ENCODE measurements at regions not wholly inside any gene's neighbourhood (a gene's known extent, or its start where the extent isn't known, plus 50 kb on each side); places are given as distances from the start of the nearest gene placed in this dataset.

DNA sequence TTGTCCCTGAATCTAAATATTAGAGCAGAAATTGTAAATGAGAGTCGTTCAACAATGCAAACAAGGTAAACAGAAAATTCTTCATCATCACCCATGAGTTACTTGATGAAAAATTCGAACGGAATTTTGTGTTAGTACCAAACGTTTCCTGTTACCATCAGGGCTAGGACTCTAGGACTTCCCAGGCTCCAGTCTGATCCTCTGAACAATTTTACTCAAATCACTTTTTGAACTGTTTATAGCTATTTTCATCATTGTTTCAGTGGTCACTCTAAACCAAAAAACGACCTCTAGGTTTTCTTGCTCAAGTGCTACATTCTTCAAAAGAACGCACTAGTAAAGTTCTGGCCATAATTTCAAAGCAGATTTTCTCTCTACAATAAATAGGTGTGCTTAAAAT lies 273.3 kb downstream of the MREG start (continued):
- TF ChIP-seq POLR2AphosphoS2 (IDR thresholded peaks at IDR 0.05; ENCODE audit: low read length), result no peak
- no peak for TF ChIP-seq HCFC1 (IDR thresholded peaks at IDR 0.05; ENCODE audit: low read depth, low read length)
- no peak for TF ChIP-seq CAMTA2 (CRISPR knock-in tag; conservative IDR thresholded peaks at IDR 0.05)

DNA sequence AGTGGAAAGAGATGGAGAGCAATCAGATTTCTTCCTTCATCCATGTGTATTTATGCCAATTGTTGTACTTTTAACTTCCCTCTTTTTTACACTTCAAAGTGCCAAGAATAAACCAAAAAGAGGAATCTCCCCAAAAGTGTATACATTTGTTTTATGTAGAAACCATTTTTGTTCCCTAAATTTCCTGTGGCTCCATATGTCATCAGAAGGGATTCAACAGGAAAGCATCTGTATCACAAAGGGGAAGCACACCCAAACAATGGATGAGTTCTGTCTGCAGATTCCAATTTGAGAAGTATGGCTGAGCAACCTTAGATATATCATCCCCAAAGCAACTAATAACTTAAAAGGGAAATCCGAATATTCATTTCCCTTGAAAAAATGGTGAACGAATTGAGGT lies 275.0 kb downstream of the MREG start:
- ChIA-PET CTCF (ENCODE audit: low intra/inter-chr PET ratio) (no interaction called here), POLR2A (no interaction called here)
- DNase-seq (ENCODE audit: extremely low read depth in 1 of 4, low spot score in 3 of 4), result no peak
- no peak for ATAC-seq
- BruUV-seq (replicated peaks), result no TSS peak
- intact Hi-C loops (cut with micrococcal nuclease) (no loop called here), in situ Hi-C loops (cut with MboI) (no loop called here)
- no peaks in the 10 kb centered on the region for H3K9me3 ChIP-seq (replicated peaks; ENCODE audit: control insufficient read depth, insufficient read depth, low read depth, low read length)
- WGBS (ENCODE audit: insufficient coverage, low coverage, missing lambda C conversion rate), result 63% methylated on average over 1 of the region's 2 CpGs
- H3K9me1 ChIP-seq (ENCODE audit: control insufficient read depth, insufficient read depth, low read length), result no peaks in the 10 kb centered on the region
- no peaks in the 10 kb centered on the region for H3K27me3 ChIP-seq (ENCODE audit: control insufficient read depth in 2 of 2, insufficient read depth in 2 of 2, low read length in 2 of 2)
- no peaks in the 10 kb centered on the region for H4K20me1 ChIP-seq (replicated peaks; ENCODE audit: control insufficient read depth, insufficient read depth, low read length)
- no peak overlapping the region for H2AFZ ChIP-seq (ENCODE audit: low read depth, low read length)
- no peak overlapping the region for H3K4me2 ChIP-seq (ENCODE audit: insufficient read depth, low read length)
- no peak for TF ChIP-seq MEF2D (tag; conservative IDR thresholded peaks at IDR 0.05; ENCODE audit: low read depth)
- TF ChIP-seq FOXK1 (CRISPR knock-in tag; IDR thresholded peaks at IDR 0.05; ENCODE audit: borderline replicate concordance), result no peak
- TF ChIP-seq E2F3 (CRISPR knock-in tag; IDR thresholded peaks at IDR 0.05), result no peak
- TF ChIP-seq ZNF695 (CRISPR knock-in tag; IDR thresholded peaks at IDR 0.05), result no peak
- TF ChIP-seq RBFOX2 (IDR thresholded peaks at IDR 0.05; ENCODE audit: low read depth, low read length), result no peak
- no peak for TF ChIP-seq ZNF699 (CRISPR knock-in tag; IDR thresholded peaks at IDR 0.05; ENCODE audit: insufficient replicate concordance)
- no peak overlapping the region for H3K27ac ChIP-seq (ENCODE audit: extremely low read depth, low read depth, low read length)
- no peak overlapping the region for H3K9ac ChIP-seq (ENCODE audit: insufficient read depth in 1 of 2, low read depth in 2 of 2, low read length in 2 of 2)
- H3K4me3 ChIP-seq, result no peak overlapping the region
- peaks cover 0 to 4% of the 10 kb centered on the region in 2 experiments; a peak in 2 of 5 replicates for H3K4me1 ChIP-seq (replicated peaks in 1 of 2; ENCODE audit: control insufficient read depth in 2 of 2, insufficient read depth in 2 of 2, low read length in 2 of 2)
- no peak for FAIRE-seq
- H3K36me3 ChIP-seq (ENCODE audit: control insufficient read depth, insufficient read depth, low read length), result no peaks in the 10 kb centered on the region
- no peaks in the 10 kb centered on the region for H3K79me2 ChIP-seq (ENCODE audit: control insufficient read depth, insufficient read depth, low read length)
